Left renal cortex interstitium (tissue), 4 donors: ENCODE measurements at regions not wholly inside any gene's neighbourhood (a gene's known extent, or its start where the extent isn't known, plus 50 kb on each side); places are given as distances from the start of the nearest gene placed in this dataset.
"Not testable (repeated sequence)": the region's sequence is repeated elsewhere in the genome, so short reads cannot be mapped to it uniquely, and the experiment has no call there.

Source experiments
- DNase-seq, 4 donors: peaks; one replicate each; pipeline ENCODE4 v3.0.0-alpha.2; 2013; ENCODE audit warnings: low read depth in 4 of 4, low spot score in 2 of 4, missing footprints in 1 of 4

DNA sequence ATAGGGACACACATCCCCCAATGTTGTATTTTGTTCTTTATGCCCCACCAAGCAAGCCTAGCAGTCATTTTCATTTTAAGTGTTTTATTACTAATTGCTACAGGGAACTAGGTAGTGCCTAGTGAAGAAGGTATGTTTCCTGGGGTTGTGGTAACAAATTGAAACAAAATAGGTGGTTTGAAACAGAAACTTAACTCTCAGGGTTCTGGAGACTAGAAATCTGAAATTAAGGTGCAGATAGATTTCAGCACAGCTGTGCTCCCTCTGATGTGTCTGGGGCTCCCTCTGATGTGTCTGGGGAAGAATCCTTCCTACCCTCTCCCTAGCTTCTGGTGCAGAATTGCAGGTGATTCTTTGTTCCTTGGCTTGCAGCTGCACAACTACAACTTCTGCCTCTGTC lies 390.1 kb downstream of the ZFHX3 start:
- no peak for DNase-seq

DNA sequence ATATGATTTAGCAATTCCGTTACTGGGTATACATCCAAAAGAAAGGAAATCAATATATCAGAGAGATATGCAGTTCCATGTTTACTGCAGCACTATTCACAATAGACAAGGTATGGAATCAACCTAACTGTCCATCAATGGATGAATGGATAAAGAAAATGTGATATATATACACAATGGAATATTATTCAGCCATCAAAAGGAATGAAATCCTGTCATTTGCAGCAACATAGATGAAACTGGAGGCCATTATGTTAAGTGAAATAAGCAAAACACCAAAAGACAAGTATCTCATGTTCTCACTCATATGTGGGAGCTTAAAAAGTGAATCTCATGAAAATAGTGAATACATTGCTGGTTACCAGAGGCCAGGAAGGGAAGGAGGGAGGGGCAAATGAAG lies 390.8 kb downstream of the ZFHX3 start:
- no peak for DNase-seq

DNA sequence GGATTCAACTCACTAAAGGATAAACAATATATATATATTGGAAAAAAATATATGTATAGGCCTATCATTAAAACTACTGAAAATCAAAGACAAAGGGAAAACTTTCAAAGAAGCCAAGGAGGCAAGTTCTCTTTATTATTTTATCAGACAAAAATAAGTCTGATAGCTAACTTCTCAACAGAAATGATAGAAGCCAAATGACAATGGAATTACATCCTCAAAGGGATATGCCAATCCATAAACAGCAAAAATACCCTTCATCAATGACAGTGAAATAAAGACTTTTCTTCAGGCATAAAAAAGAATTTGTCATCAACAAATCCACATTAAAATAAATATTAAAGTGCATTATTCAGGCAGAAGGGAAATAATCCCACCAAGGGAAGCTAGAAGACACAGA lies 393.4 kb downstream of the ZFHX3 start:
- DNase-seq = no peak

DNA sequence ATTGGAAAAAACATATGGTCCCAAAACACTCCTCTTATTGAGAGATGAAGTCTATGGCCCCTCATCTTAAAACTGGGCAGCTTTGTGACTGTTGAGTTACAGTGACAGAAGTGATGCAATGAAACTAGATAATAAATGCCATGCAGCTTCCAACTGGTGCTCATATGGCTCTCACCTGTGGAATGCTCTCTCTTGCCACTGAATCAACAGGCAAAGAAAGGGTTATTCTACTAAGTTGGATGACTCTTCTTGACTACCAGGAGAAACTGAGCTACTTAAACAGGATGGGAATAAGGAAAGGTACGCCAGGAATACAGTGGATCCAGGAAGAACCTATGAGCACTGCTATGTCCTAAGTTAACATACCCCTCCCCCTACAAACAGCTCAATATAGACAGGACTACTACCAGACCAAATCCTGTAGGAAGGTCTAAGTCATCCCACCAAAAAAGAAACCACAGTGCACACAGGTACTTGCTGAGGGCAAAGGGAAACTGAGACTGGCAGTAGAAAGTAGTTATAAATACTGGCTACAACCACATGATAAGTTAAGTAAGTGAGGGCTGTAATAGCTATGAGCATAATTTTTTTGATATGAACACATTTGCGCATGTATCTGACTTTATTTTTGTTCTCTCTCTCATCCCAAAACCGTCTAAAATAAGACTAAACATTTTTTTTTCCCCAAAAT lies 398.5 kb downstream of the ZFHX3 start:
- no peak for DNase-seq

DNA sequence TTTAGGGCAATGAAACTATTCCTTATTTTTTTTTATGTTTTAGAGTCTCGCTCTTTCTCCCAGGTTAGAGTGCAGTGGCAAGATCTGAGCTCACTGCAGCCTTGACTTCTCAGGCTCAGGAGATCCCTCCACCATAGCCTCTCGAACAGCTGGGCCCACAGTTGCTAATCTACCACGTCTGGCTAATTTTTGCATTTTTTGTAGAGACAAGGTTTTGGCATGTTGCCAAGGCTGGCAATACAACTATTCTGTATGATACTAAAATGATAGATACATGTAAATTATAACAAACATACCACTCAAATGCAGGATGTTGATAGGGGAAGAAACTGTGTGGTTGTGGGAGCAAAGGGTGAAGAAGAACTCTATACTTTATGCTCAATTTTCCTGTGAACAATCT lies 401.3 kb downstream of the ZFHX3 start:
- DNase-seq = no peak

DNA sequence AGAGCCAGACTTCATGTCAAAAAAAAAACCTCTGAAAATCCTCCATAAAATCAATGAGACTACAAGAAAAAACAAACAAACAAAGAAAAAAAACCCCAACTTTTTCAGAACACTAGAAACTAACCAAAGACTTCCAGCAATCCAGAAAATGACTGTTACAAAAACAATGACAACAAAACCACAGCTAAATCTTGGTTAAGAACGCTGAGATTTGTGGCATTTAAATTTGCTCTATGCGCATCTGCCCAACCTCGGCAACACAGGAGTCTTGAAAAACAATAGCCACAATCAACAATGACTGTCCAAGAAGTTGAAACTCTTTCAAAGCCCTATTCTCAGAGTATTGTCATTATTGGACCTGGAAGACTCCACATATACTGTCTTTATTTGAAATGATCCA lies 402.4 kb downstream of the ZFHX3 start:
- DNase-seq = no peak

DNA sequence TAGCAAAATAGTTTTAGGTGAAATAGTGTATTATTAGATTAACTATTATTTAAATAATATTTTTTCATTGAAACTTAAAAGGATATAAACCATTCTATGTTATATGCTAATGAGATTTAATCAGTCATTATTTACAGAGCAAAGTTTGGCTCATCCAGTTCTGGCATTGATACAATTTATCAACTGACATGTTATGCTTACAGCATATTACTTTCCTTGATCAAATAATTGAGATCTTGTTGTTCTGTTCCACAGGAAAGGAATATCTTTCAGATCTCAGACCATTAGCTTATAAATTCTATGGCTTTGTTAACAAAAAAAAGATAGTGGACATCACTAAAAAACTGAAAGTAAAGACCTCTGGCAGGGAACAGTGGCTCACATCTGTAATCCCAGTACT lies 403.0 kb downstream of the ZFHX3 start:
- DNase-seq = no peak

DNA sequence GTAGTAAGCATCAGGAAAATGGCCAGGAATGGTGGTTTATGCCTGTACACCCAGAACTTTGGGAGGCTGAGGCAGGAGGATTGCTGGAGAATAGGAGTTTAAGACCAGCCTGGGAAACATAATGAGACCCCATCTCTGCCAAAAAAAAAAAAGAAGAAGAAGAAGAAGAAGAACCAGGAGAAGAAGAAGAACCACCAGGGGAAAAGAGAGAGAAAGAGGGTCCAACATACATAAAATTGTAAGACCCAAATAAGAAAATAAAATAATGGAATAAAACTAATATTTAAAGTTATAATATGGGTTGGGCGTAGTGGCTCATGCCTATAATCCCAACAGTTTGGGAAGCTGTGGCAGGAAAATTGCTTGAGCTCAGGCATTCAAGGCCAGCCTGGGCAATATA lies 408.4 kb downstream of the ZFHX3 start:
- DNase-seq = no peak

DNA sequence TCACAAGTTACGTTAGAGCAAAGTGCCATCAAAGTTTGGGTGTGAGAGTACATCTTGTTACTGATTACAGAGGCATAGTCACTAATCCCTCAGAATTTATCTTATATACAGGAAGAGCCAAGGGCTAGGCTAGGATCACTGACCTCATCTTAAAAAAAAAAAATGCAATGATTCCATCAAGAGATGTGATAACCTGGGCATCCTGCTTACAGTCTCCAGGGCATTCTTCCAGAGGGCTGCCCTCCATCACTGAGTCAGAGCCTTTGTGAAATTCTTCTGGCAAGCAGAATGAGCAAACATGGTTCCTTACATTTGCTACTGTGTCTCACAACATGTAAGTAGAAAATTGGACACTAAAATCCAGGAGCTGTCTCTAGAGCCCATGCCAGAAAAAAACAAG lies 410.6 kb downstream of the ZFHX3 start:
- DNase-seq = no peak

DNA sequence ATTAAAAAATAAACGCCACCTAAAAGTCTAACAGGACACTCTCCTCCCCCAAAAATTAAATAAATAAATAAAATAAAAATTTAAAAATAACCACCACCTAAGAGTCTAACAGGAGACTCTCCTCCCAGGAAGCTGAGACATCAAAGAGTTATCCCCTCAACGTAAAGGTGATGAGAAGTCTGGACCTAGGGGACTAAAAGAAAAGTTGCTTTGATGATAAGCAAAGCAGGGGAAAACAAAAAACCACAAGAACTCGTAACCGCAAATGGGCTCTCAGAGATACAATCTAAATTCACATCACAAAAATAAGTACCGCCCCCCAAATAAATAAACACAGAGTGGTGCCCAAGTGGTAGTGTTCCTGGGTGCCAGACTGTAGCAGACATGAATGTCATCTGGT lies 412.2 kb downstream of the ZFHX3 start:
- no peak for DNase-seq

DNA sequence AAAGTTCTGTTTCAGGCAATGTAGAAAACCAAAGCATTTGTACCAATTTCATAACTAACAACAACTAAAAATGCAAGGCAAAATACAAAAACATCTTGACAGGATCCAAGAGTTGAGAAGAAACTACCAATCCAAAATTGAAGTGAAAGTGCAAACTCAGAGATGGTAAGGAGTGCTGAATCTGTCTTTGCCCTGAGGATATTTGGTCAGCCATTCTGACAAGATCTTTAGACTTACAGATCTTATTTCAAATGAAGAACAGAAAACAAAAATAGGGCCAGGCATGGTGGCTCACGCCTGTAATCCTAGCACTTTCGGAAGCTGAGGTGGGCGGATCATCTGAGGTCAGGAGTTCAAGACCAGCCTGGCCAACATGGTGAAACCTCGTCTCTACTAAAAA lies 412.8 kb downstream of the ZFHX3 start:
- no peak for DNase-seq

DNA sequence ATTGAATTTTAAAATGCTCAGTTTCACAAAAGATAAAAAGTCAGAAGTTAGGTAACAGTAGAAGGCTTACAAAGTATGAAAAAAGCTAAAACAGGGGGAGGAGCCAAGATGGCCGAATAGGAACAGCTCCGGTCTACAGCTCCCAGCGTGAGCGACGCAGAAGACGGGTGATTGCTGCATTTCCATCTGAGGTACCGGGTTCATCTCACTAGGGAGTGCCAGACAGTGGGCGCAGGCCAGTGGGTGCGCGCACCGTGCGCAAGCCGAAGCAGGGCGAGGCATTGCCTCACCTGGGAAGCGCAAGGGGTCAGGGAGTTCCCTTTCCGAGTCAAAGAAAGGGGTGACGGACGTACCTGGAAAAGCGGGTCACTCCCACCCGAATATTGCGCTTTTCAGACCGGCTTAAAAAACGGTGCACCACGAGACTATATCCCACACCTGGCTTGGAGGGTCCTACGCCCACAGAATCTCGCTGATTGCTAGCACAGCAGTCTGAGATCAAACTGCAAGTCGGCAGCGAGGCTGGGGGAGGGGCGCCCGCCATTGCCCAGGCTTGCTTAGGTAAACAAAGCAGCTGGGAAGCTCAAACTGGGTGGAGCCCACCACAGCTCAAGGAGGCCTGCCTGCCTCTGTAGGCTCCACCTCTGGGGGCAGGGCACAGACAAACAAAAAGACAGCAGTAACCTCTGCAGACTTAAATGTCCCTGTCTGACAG lies 420.6 kb downstream of the ZFHX3 start:
- not testable (repeated sequence) for DNase-seq

DNA sequence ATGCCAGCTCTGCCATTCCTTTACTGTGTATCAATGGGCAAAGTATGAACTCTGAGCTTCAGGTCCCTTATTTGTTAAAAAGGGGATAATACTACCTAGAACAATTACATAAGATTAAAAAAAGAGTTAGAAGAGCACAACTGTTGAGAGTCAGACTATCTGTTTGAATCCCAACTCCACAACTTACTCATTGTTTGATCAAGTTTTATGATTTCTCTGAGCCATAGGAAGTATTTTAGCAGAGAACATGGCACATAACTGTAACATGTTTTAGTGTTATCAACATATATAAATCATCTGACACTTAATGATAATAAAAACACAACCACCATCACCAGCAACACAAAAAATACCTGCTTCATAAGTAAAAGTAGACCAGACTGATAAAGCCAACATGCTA lies 421.3 kb downstream of the ZFHX3 start:
- DNase-seq = no peak

DNA sequence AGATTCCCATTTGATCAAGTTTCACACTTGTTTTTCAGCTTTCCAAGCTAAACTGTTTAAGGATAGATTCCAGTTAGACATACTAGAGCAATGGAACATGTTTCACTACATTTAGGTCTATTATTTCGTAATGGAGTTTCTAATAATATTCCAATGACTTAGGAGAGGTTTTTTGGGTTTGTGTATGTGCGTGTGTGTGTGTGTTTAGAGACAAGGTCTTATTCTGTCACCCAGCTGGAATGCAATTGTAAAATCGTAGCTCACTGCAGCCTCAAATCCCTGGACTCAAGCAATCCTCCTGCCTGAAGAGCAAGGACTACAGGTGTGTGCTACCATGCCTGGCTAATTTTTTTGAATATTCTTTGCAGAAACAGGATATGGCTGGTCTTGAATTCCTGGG lies 426.3 kb downstream of the ZFHX3 start:
- DNase-seq = no peak

DNA sequence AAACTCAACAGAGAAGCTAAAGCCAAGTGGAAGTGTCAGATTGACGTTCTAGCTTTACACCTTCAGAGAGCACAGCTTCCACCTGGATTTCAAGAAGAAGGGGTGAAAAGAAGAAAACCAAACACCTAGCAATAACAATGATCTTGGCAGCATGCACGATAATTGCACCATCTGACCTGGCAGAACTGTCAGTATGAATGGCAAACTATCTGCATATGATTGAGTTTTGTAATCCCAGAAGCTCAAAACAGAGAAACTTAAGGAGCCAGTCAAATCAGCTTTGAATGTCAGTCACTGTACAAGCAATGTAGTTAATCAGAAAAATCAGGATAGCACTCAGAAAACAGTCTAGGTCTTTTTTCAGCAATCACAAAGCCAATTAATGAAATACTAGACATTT lies 427.1 kb downstream of the ZFHX3 start:
- no peak for DNase-seq

DNA sequence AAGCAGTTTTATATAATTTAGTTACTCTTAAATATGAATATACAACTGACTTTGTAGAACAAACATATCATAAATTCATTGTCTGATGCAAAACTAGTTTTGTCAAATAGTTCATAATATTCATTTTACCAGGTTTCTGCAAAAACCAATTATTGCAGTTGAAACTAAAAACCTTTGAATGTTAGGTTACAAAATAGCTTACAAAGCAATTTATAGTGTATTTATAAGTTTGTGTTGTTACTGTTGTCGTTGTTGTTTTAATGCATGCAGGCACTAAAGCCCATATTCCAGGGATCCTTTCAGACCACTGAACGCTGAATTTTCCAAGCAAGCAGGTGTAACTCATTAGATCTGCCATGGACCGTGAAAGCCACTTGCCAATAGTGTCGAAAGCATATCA lies 427.6 kb downstream of the ZFHX3 start:
- DNase-seq = no peak

DNA sequence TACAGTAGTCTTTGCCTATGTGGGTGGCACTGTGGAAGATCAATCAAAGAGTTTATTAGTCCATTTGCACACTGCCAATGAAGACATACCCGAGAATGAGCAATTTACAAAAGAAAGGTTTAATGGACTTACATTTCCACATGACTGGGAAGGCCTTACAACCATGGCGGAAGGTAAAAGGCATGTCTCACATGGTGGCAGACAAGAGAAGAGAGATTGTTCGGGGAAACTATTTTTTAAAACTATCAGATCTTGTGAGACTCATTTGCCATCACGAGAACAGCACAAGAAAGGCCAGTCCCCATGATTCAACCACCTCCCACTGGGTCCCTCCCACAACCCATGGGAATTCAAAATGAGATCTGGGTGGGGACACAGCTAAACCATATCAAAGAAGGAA lies 432.1 kb downstream of the ZFHX3 start:
- DNase-seq = no peak

DNA sequence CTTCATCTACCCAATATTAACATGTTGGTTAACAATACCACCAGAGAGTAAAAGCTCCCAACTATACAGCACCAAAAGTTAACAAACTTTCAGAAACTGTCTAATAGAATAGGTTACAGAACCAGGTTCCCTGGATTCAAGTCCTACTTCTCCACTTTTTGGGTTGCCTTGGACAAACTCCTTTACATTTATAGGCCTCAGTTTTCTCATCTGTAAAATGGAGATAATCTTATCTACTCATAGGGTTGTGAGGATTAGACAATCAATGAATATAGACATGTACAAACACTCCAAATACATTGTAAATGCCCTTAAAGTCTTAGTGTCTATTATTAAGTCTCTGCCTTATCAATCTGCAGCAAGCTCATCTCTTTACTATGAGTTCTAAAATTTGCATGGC lies 435.2 kb downstream of the ZFHX3 start:
- no peak for DNase-seq

DNA sequence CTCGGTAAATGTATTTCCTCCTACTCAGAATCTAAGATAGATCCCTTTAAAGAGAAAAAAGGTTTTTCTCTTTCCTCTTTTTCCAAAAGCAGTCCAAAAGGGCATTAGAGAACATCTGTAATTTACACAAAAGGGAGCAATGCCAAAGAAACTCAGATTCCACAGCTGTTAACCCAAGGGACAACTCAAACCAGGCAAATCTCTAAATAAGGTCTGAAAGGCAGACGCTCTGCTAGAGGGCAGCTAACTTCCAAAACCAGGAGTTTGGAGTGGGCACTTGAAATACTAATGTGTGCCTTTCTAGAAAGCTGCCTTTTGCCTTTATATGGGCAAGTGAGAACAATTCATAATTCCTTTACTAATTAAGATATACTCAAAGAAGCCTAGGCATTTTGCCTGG lies 435.7 kb downstream of the ZFHX3 start:
- DNase-seq = no peak

DNA sequence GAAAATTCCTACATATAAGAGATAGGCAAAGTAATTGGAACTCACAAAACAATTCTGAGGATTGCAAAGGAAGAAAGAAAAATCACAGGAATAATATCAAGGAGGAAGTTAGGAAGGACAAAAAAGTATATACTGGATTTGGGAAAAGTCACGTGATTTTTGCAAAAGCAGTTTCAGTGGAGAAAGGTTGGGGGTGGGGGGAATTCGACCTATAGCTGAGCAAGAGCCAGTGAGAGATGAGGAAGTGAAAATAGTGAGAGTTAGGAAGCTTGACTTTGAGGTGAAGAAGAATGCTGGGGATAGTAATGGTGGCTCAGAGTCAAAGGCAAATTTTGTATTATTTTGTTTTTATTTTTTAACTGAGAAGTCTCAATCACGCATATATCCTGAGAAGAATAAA lies 438.0 kb upstream of the PMFBP1 start:
- DNase-seq = no peak

DNA sequence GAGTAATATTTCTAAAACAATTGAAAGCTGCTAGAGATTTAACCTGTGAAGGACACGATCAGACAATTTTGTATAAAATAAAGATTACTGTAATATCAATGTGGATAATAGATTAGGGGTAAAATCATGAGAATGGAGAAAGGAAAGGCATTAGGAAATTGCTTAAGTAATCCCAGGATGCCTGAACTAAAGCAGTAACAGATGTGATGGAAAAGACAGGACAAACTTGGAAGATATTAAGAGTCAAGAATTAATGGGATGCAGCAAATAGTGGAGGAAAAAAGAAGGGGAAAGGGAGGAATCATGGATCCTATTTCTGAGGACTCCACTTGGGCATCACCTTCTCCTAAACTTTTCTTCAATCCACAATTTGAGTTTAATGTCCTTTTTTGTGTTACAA lies 437.1 kb upstream of the PMFBP1 start:
- no peak for DNase-seq

DNA sequence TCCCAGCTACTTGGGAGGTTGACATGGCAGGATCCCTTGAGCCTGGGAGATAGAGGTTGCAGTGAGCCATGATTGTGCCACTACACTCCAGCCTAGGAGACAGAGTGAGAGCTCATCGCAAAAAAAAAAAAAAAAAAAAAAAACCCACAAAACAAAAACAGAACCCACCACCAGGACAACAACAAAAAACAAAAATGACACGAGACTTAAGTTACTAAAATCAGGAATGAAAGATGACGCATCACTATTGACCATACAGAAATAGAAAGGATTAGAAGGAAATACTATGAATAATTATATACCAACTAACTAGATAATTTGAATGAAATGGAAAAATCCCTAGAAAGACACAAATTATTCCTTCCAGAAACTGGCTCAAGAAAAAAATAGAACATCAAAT lies 432.4 kb upstream of the PMFBP1 start:
- DNase-seq = no peak

DNA sequence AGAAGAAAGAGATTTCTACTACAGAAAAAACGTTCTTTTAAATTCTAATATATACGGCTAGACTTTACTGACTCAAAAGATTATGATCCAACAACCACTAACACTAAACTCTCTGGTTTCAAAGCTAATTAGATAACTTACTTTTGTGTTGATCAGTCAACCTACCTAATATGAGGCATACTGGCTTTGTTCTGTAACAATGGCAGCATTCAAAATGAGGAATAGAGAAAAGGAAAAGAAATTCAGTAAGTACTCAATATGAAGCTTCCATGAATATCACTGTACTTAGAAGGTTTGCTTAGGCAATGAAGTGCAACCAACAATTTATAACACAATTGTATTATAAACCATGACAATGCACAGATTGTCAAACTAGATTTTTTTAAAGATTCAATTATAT lies 430.5 kb upstream of the PMFBP1 start:
- DNase-seq = no peak
